Mesendoderm (in vitro differentiated cells): ENCODE measurements at regions not wholly inside any gene's neighbourhood (a gene's known extent, or its start where the extent isn't known, plus 50 kb on each side); places are given as distances from the start of the nearest gene placed in this dataset.

Experiments
- DNase-seq: peaks from one replicate; pipeline ENCODE4 v3.0.0; 2013
- H2AK5ac ChIP-seq: 2 replicates; pipeline ENCODE4 v1.6.1; 2013; ENCODE audit warnings: low read length, inconsistent platforms
- H2BK120ac ChIP-seq: 2 replicates; pipeline ENCODE4 v1.6.1; 2013; ENCODE audit warnings: low read depth, mild to moderate bottlenecking, low read length, moderate library complexity, mixed read lengths
- H2BK15ac ChIP-seq: replicated peaks from 2 replicates; pipeline ENCODE4 v1.6.1; 2013; ENCODE audit warnings: low read depth, mild to moderate bottlenecking, moderate library complexity
- H2BK5ac ChIP-seq: 2 replicates; pipeline ENCODE4 v1.6.1; 2013; ENCODE audit warnings: low read length, inconsistent platforms
- H3K18ac ChIP-seq: 2 replicates; pipeline ENCODE4 v1.6.1; 2013; ENCODE audit warnings: mild to moderate bottlenecking, low read length, mixed read lengths
- H3K23ac ChIP-seq: one replicate; pipeline ENCODE4 v1.6.1; 2013; ENCODE audit warnings: low read length
- H3K27ac ChIP-seq: 2 replicates; pipeline ENCODE4 v1.5.1; 2013; ENCODE audit warnings: low read depth, mild to moderate bottlenecking, inconsistent platforms, low read length, moderate library complexity
- H3K27me3 ChIP-seq: 2 replicates; pipeline ENCODE4 v1.6.1; 2013; ENCODE audit warnings: low read length, control low read depth, mild to moderate bottlenecking, inconsistent platforms; ENCODE audit not compliant: insufficient read depth, poor library complexity
- H3K36me3 ChIP-seq: 2 replicates; pipeline ENCODE4 v1.6.1; 2013; ENCODE audit warnings: low read length, inconsistent platforms; ENCODE audit not compliant: control insufficient read depth, insufficient read depth
- H3K4ac ChIP-seq: one replicate; pipeline ENCODE4 v1.6.1; 2013; ENCODE audit warnings: low read depth, mild to moderate bottlenecking, low read length, moderate library complexity
- H3K4me1 ChIP-seq: 2 replicates; pipeline ENCODE4 v1.6.1; 2013; ENCODE audit warnings: low read depth, low read length, inconsistent platforms; ENCODE audit not compliant: control insufficient read depth
- H3K4me2 ChIP-seq: 2 replicates; pipeline ENCODE4 v1.6.1; 2013; ENCODE audit warnings: low read length
- H3K4me3 ChIP-seq: 2 replicates; pipeline ENCODE4 v1.5.1; 2013; ENCODE audit warnings: mild to moderate bottlenecking, low read length
- H3K56ac ChIP-seq: one replicate; pipeline ENCODE4 v1.6.1; 2013; ENCODE audit warnings: low read length
- H3K79me1 ChIP-seq: 2 replicates; pipeline ENCODE4 v1.6.1; 2013; ENCODE audit warnings: low read length, inconsistent platforms
- H3K79me2 ChIP-seq: 2 replicates; pipeline ENCODE4 v1.6.1; 2013; ENCODE audit warnings: mild to moderate bottlenecking, low read length; ENCODE audit not compliant: control insufficient read depth, insufficient read depth
- H3K9ac ChIP-seq: 2 replicates; pipeline ENCODE4 v1.6.1; 2013; ENCODE audit warnings: low read length, inconsistent platforms
- H4K5ac ChIP-seq: one replicate; pipeline ENCODE4 v1.6.1; 2013; ENCODE audit warnings: low read length
- H4K8ac ChIP-seq: one replicate; pipeline ENCODE4 v1.6.1; 2013; ENCODE audit warnings: low read depth, mild to moderate bottlenecking, control low read depth, low read length, moderate library complexity
- WGBS: extraction: QIAGEN DNeasy Blood & Tissue Kit; methylation state at CpG from one replicate; pipeline ENCODE4 v1.1.7; 2013; ENCODE audit warnings: low lambda C conversion rate, missing lambda C conversion rate; ENCODE audit not compliant: insufficient coverage; ENCODE audit errors: extremely low coverage; 5-methylcytosine and 5-hydroxymethylcytosine counted together

DNA sequence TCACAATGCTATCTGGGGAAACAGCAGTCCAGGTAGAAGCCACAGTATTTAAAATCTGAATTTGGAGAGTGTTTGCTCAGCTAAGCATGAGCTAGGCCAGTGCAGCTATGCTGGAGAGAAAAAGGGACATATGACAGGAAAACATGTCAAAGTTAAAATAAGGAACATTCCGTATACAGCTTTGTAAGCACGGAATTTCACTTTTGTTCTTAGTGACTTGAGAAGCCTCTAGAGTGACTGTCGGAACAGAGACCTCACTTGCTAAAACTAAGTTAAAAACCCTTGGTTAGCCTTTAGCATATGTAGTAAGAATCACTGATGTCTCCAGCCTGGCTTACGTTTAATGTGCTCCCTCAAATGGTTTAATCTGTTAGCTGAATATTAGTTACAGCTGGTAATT lies 661.7 kb downstream of the KCNT2 start:
- DNase-seq = no peak
- no peak overlapping the region for H4K5ac ChIP-seq
- no peak overlapping the region for H3K56ac ChIP-seq
- no peak overlapping the region for H3K4me3 ChIP-seq
- no peak overlapping the region for H2AK5ac ChIP-seq
- WGBS = no CpG with 5 or more reads among the region's 4 CpGs
- H4K8ac ChIP-seq = no peak overlapping the region
- no peak overlapping the region for H3K27ac ChIP-seq
- H3K4me1 ChIP-seq = no peaks in the 10 kb centered on the region
- no peak overlapping the region for H3K18ac ChIP-seq
- no peak overlapping the region for H2BK15ac ChIP-seq
- no peak overlapping the region for H3K9ac ChIP-seq
- H3K4me2 ChIP-seq = no peak overlapping the region
- no peaks in the 10 kb centered on the region for H3K79me1 ChIP-seq
- H3K23ac ChIP-seq = no peak overlapping the region
- no peaks in the 10 kb centered on the region for H3K36me3 ChIP-seq
- H3K27me3 ChIP-seq = no peaks in the 10 kb centered on the region
- no peaks in the 10 kb centered on the region for H3K79me2 ChIP-seq
- H3K4ac ChIP-seq = no peak overlapping the region
- no peak overlapping the region for H2BK120ac ChIP-seq
- no peak overlapping the region for H2BK5ac ChIP-seq

DNA sequence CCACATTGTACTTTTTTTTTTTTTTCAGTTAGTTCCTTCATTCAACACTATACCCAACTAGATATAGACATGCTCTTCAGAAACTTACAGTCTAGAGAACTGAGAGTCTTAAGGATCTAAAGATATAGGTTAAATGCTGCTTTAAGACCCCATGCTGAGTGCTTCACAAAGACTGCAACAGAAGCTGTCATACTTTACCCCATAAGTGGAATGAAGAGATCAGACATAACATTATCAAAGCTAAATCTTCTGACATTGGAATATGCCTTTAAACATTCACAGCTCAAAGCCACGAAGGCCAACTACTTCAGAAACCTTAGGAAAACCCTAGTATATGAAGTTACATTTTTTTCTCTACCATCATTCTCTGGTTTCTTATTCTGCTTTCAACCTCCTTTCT lies 666.4 kb downstream of the KCNT2 start:
- no peak overlapping the region for H3K23ac ChIP-seq
- no peak overlapping the region for H3K18ac ChIP-seq
- H4K8ac ChIP-seq = no peak overlapping the region
- H3K4me1 ChIP-seq = no peaks in the 10 kb centered on the region
- no peak overlapping the region for H3K4me3 ChIP-seq
- no peak overlapping the region for H2BK15ac ChIP-seq
- no peak overlapping the region for H2BK5ac ChIP-seq
- no peaks in the 10 kb centered on the region for H3K36me3 ChIP-seq
- no peak overlapping the region for H2AK5ac ChIP-seq
- H2BK120ac ChIP-seq = no peak overlapping the region
- no CpG with 5 or more reads among the region's 1 CpG for WGBS
- no peak overlapping the region for H3K9ac ChIP-seq
- H3K4ac ChIP-seq = no peak overlapping the region
- H3K27me3 ChIP-seq = no peaks in the 10 kb centered on the region
- no peaks in the 10 kb centered on the region for H3K79me1 ChIP-seq
- no peak overlapping the region for H4K5ac ChIP-seq
- no peak for DNase-seq
- H3K27ac ChIP-seq = no peak overlapping the region
- no peak overlapping the region for H3K4me2 ChIP-seq
- H3K56ac ChIP-seq = no peak overlapping the region
- H3K79me2 ChIP-seq = no peaks in the 10 kb centered on the region

DNA sequence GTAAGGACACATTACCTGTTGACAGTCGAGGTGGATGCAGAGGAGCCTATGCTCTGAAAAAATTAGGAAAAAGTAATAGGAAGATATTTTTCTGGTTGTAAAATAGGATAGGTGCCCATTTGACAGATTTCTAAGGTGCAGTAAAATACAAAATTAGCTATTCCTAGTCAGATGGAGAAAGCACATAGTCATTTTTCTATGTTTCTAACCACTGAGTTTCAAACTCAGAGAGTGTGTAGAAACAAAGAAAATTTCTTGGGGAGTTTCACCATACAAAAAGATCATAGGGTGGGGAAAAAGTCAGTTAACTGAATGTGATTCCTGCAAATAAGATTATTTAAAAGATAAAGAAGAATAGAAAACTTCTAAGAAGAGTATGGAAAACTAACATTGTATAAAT lies 666.9 kb downstream of the KCNT2 start:
- no peak overlapping the region for H2BK15ac ChIP-seq
- H3K36me3 ChIP-seq = no peaks in the 10 kb centered on the region
- no peak overlapping the region for H3K27ac ChIP-seq
- H3K23ac ChIP-seq = no peak overlapping the region
- H3K4me3 ChIP-seq = no peak overlapping the region
- H2BK120ac ChIP-seq = no peak overlapping the region
- no peak overlapping the region for H3K4me2 ChIP-seq
- no peak overlapping the region for H2AK5ac ChIP-seq
- no peak overlapping the region for H2BK5ac ChIP-seq
- H3K56ac ChIP-seq = no peak overlapping the region
- no peak overlapping the region for H3K9ac ChIP-seq
- no peaks in the 10 kb centered on the region for H3K4me1 ChIP-seq
- H4K8ac ChIP-seq = no peak overlapping the region
- no peaks in the 10 kb centered on the region for H3K79me2 ChIP-seq
- no peaks in the 10 kb centered on the region for H3K79me1 ChIP-seq
- H3K4ac ChIP-seq = no peak overlapping the region
- DNase-seq = no peak
- no peaks in the 10 kb centered on the region for H3K27me3 ChIP-seq
- no peak overlapping the region for H4K5ac ChIP-seq
- no CpG with 5 or more reads among the region's 1 CpG for WGBS
- H3K18ac ChIP-seq = no peak overlapping the region

GRCh38 chr1:195939844-195940243 lies 668.4 kb downstream of the KCNT2 start:
- Histone ChIP-seq H2BK15ac (no peak overlapping the region), H3K23ac (no peak overlapping the region), H3K79me1 (no peaks in the 10 kb centered on the region), H2BK5ac (no peak overlapping the region), H3K18ac (no peak overlapping the region), H3K4me3 (no peak overlapping the region), H3K4me1 (no peaks in the 10 kb centered on the region), H3K79me2 (no peaks in the 10 kb centered on the region), H3K4me2 (no peak overlapping the region), H3K27ac (no peak overlapping the region), H3K56ac (peak overlapping the region; percentile 36), H3K9ac (no peak overlapping the region), H3K36me3 (no peaks in the 10 kb centered on the region), H3K4ac (no peak overlapping the region), H4K5ac (no peak overlapping the region), H2AK5ac (no peak overlapping the region), H2BK120ac (peak overlapping the region; percentile 45), H4K8ac (no peak overlapping the region), H3K27me3 (no peaks in the 10 kb centered on the region)
- DNase-seq = peak; percentile 83
- WGBS = no CpG with 5 or more reads among the region's 3 CpGs

DNA sequence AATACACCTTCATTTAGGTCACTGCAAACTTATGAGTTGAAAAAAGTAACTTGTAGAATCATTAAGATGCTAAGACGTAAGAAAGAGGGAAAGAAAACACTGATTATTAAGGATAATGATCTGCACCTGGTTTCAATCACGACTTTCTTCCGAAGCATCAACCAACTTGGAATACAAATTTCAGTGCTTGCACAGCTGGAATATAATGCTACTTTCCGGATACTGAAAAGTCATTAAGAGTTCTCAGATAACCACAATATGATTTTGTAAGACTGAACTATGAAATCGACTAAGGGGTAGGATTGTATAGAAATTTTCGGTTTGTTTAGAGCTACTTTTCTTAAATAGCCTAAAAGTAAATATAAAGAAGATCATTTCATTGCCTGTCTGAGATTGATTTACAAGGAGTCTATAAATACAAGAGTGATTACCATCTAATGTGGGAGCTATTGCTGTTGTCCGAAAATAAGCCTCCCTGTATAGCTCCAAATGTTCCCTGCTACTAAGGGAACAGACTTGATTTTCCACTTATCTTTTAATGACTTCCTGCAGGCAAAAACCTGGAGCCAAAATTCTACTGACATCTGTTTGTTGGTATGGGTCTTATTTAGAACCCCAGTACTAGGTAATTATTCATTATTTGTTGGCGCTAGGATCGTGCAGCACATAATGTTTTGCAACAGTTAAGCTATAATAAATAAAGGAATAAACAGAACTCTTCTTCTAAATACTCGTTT lies 673.3 kb downstream of the KCNT2 start:
- Histone ChIP-seq H3K4me1 (no peaks in the 10 kb centered on the region), H2BK120ac (no peak overlapping the region), H4K8ac (no peak overlapping the region), H3K4me3 (no peak overlapping the region), H4K5ac (no peak overlapping the region), H3K79me1 (no peaks in the 10 kb centered on the region), H2BK15ac (no peak overlapping the region), H3K4ac (no peak overlapping the region), H3K9ac (no peak overlapping the region), H2AK5ac (no peak overlapping the region), H3K56ac (no peak overlapping the region), H3K23ac (no peak overlapping the region), H3K18ac (no peak overlapping the region), H2BK5ac (no peak overlapping the region), H3K27ac (no peak overlapping the region), H3K79me2 (no peaks in the 10 kb centered on the region), H3K4me2 (no peak overlapping the region), H3K36me3 (no peaks in the 10 kb centered on the region), H3K27me3 (no peaks in the 10 kb centered on the region)
- 100% methylated on average over 2 of the region's 10 CpGs for WGBS
- DNase-seq = no peak

DNA sequence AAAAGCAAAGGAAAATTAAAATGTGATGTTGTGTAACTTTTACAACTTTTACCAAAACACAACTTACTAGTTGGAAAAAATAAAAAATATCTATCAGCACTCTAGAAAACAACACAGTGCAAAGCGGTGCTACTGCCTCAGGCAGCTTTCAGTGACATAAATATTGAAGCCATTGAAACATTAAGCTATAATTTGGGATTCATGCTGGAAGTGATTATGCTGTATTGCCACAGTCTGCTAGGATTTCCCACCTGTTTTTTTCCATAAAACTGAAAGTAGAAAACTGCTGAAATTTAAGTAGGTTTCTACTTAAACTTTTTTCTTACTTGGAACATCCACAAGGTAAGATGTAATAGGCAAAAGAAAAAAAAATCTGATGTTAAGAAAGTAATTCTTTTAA lies 674.4 kb downstream of the KCNT2 start:
- Histone ChIP-seq H3K56ac (no peak overlapping the region), H2AK5ac (no peak overlapping the region), H4K5ac (no peak overlapping the region), H2BK15ac (no peak overlapping the region), H4K8ac (no peak overlapping the region), H3K4me1 (no peaks in the 10 kb centered on the region), H3K4me3 (no peak overlapping the region), H2BK5ac (no peak overlapping the region), H3K18ac (no peak overlapping the region), H3K27ac (no peak overlapping the region), H3K9ac (no peak overlapping the region), H3K79me2 (no peaks in the 10 kb centered on the region), H3K23ac (no peak overlapping the region), H3K27me3 (no peaks in the 10 kb centered on the region), H3K4me2 (no peak overlapping the region), H3K4ac (no peak overlapping the region), H3K79me1 (no peaks in the 10 kb centered on the region), H2BK120ac (no peak overlapping the region), H3K36me3 (no peaks in the 10 kb centered on the region)
- DNase-seq = no peak
- no CpG with 5 or more reads among the region's 1 CpG for WGBS
